ENCODE measurements at regions not wholly inside any gene's neighbourhood (a gene's known extent, or its start where the extent isn't known, plus 50 kb on each side); places are given as distances from the start of the nearest gene placed in this dataset.

- Histone ChIP-seq H3K27ac (ENCODE audit: extremely low read depth, low read depth, low read length) (no peak overlapping the region), H3K9me3 (ENCODE audit: control insufficient read depth, insufficient read depth, low read depth, low read length) (no peaks in the 10 kb centered on the region), H3K4me1 (ENCODE audit: control insufficient read depth, insufficient read depth, low read length) (no peaks in the 10 kb centered on the region), H3K36me3 (ENCODE audit: control insufficient read depth in 2 of 2, insufficient read depth in 1 of 2, low read length in 2 of 2) (no peaks in the 10 kb centered on the region), H3K4me3 (ENCODE audit: low read depth, low read length) (no peak overlapping the region)
- TF ChIP-seq ZBTB6 (tag by site-specific recombination; IDR thresholded peaks at IDR 0.05) (no peak), ZNF280C (tag by site-specific recombination; IDR thresholded peaks at IDR 0.05) (no peak), ZXDB (tag by site-specific recombination; IDR thresholded peaks at IDR 0.05) (no peak), ZNF174 (tag by site-specific recombination; IDR thresholded peaks at IDR 0.05) (no peak), ZNF133 (tag by site-specific recombination; IDR thresholded peaks at IDR 0.05) (no peak), ZNF404 (tag by site-specific recombination; IDR thresholded peaks at IDR 0.05) (no peak)
- ChIA-PET CTCF (no interaction called here), POLR2A (no interaction called here)
These were observed 73.3 kb downstream of the RFC3 start for GRCh38 chr13:33891196-33891742.

GRCh38 chr13:33893559-33893958 lies 75.6 kb downstream of the RFC3 start:
- TF ChIP-seq ZBTB1 (tag by site-specific recombination; IDR thresholded peaks at IDR 0.05) (no peak), ZNF274 (IDR thresholded peaks at IDR 0.05; ENCODE audit: low read length) (no peak), ZNF274 (tag by site-specific recombination; IDR thresholded peaks at IDR 0.05; ENCODE audit: borderline replicate concordance) (no peak), ZNF48 (tag by site-specific recombination; IDR thresholded peaks at IDR 0.05) (no peak), ZNF473 (tag by site-specific recombination; IDR thresholded peaks at IDR 0.05) (no peak), INSM2 (tag by site-specific recombination; IDR thresholded peaks at IDR 0.05) (no peak), GLI4 (tag by site-specific recombination; IDR thresholded peaks at IDR 0.05) (no peak), WT1 (tag by site-specific recombination; IDR thresholded peaks at IDR 0.05) (no peak), ZNF324 (tag by site-specific recombination; IDR thresholded peaks at IDR 0.05) (no peak), GFI1B (tag by site-specific recombination; IDR thresholded peaks at IDR 0.05) (no peak), ZNF707 (tag by site-specific recombination; IDR thresholded peaks at IDR 0.05) (no peak)
- Histone ChIP-seq H3K27ac (ENCODE audit: extremely low read depth, low read depth, low read length) (no peak overlapping the region), H3K36me3 (ENCODE audit: control insufficient read depth in 2 of 2, insufficient read depth in 1 of 2, low read length in 2 of 2) (no peaks in the 10 kb centered on the region), H3K9me3 (ENCODE audit: control insufficient read depth, insufficient read depth, low read depth, low read length) (no peaks in the 10 kb centered on the region), H3K4me1 (ENCODE audit: control insufficient read depth, insufficient read depth, low read length) (no peaks in the 10 kb centered on the region), H3K4me3 (ENCODE audit: low read depth, low read length) (no peak overlapping the region)
- POLR2A ChIA-PET: no interaction called here
- CTCF ChIA-PET: no interaction called here

- ChIA-PET POLR2A (no interaction called here), CTCF (no interaction called here)
- no peaks in the 10 kb centered on the region for H3K36me3 ChIP-seq (ENCODE audit: control insufficient read depth in 2 of 2, insufficient read depth in 1 of 2, low read length in 2 of 2)
- H3K9me3 ChIP-seq (ENCODE audit: control insufficient read depth, insufficient read depth, low read depth, low read length): no peaks in the 10 kb centered on the region
- no peak overlapping the region for H3K4me3 ChIP-seq (ENCODE audit: low read depth, low read length)
- H3K27ac ChIP-seq (ENCODE audit: extremely low read depth, low read depth, low read length): no peak overlapping the region
- no peaks in the 10 kb centered on the region for H3K4me1 ChIP-seq (ENCODE audit: control insufficient read depth, insufficient read depth, low read length)
- TF ChIP-seq ZNF596 (tag by site-specific recombination; IDR thresholded peaks at IDR 0.05): no peak
- TF ChIP-seq ZFP3 (tag by site-specific recombination; IDR thresholded peaks at IDR 0.05; ENCODE audit: low read depth): no peak
- TF ChIP-seq ZNF837 (tag by site-specific recombination; IDR thresholded peaks at IDR 0.05): no peak
- no peak for TF ChIP-seq ZNF654 (tag by site-specific recombination; IDR thresholded peaks at IDR 0.05; ENCODE audit: low read depth)
- no peak for TF ChIP-seq ZNF776 (tag by site-specific recombination; IDR thresholded peaks at IDR 0.05; ENCODE audit: borderline replicate concordance)
- no peak for TF ChIP-seq TRIM28 (IDR thresholded peaks at IDR 0.05; ENCODE audit: borderline replicate concordance, low read length)
- no peak for TF ChIP-seq ZNF37A (tag by site-specific recombination; IDR thresholded peaks at IDR 0.05)
- no peak for TF ChIP-seq ZNF514 (tag by site-specific recombination; IDR thresholded peaks at IDR 0.05)
- TF ChIP-seq ZNF114 (tag by site-specific recombination; IDR thresholded peaks at IDR 0.05): no peak
- no peak for TF ChIP-seq ZBTB26 (tag by site-specific recombination; optimal IDR thresholded peaks at IDR 0.05)
- TF ChIP-seq ZNF423 (tag by site-specific recombination; IDR thresholded peaks at IDR 0.05): no peak
These were observed 86.5 kb downstream of the RFC3 start for GRCh38 chr13:33904431-33904830.
